ENCODE measurements at regions not wholly inside any gene's neighbourhood (a gene's known extent, or its start where the extent isn't known, plus 50 kb on each side); places are given as distances from the start of the nearest gene placed in this dataset.

DNA sequence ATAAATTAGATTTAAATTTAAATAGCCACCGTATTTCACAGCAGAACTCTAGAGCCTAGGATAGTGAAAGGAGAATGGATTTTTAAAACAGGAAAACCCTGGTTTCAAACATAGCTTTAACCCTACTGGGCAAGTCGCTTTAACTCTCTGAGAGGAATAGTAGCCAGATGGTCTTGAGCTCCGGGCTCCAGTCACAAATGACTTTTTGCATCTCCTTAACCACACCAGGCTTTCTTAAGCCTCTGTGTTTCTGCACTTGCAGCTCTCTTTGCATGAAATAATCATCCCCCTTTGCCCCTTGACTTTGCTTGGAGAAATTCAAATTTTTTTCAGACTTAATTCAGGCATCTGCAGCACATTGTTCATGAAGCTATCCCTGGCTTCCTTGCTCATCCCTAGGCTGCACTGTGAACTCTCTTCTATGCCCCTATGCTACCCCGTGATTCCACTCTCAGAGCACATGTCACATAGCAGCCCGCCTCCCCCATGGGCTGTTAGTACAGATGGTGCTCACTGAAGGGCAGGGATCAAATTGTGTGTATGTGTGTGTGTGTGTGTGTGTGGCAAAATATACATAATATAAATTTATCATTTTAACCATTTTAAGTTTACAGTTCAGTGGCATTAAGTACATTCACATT is 68.8 kb upstream of the DAB1 start:
- TF ChIP-seq, protein P1, sequence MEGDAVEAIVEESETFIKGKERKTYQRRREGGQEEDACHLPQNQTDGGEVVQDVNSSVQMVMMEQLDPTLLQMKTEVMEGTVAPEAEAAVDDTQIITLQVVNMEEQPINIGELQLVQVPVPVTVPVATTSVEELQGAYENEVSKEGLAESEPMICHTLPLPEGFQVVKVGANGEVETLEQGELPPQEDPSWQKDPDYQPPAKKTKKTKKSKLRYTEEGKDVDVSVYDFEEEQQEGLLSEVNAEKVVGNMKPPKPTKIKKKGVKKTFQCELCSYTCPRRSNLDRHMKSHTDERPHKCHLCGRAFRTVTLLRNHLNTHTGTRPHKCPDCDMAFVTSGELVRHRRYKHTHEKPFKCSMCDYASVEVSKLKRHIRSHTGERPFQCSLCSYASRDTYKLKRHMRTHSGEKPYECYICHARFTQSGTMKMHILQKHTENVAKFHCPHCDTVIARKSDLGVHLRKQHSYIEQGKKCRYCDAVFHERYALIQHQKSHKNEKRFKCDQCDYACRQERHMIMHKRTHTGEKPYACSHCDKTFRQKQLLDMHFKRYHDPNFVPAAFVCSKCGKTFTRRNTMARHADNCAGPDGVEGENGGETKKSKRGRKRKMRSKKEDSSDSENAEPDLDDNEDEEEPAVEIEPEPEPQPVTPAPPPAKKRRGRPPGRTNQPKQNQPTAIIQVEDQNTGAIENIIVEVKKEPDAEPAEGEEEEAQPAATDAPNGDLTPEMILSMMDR (conservative IDR thresholded peaks at IDR 0.05 in 1 of 2, IDR thresholded peaks at IDR 0.05 in 1 of 2; ENCODE audit: low read depth in 1 of 2, low read length in 2 of 2): no peak
- no peak for TF ChIP-seq EZH2 (IDR thresholded peaks at IDR 0.05; ENCODE audit: low read length, missing control alignments)
